ENCODE measurements at regions not wholly inside any gene's neighbourhood (a gene's known extent, or its start where the extent isn't known, plus 50 kb on each side); places are given as distances from the start of the nearest gene placed in this dataset.
A peak's percentile ranks its signal among the peaks of the same experiment; 100 is the strongest.

DNA sequence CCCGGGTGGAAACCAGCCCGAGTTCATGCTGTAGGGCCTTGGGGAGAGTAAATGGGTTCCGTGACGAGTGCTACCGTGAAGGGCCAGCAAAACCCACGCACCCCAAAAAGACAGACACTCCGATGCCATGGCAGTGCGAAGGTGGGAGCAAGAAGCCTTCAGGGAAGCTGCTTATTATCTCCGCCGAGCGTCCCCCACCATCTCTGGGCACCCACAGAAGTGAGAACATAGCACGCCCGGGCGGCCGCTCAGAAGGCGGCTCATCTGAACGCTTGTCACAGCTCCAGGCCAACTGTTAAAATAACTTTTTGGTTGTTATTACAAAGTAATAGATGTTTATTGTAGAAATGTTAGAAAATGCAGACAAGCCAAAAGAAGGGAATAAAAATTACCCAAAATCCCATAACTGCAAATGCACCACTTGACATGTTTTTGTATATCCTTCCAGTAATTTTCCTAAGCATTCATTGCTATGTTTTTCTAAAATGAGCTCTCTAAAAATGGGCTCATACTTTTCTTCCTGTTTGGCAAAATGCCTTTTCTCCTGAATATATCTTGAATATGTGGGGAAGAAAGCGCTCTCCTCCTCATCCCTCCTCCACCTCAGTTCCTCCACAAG lies 234.9 kb downstream of the NPHP4 start:
- Histone ChIP-seq H3K27me3 (no peaks in the 10 kb centered on the region), H3K4me1 (peaks cover 4% of the 10 kb centered on the region), H3K9me3 (ENCODE audit: low read depth) (no peaks in the 10 kb centered on the region), H3F3A (ENCODE audit: low read depth) (no peaks in the 10 kb centered on the region), H3K36me3 (no peaks in the 10 kb centered on the region), H3K9ac (no peak overlapping the region), H3K4me3 (no peak overlapping the region), H3K4me2 (no peak overlapping the region), H3K27ac (no peak overlapping the region), H3K79me2 (ENCODE audit: low read depth) (no peaks in the 10 kb centered on the region), H4K20me1 (ENCODE audit: low read depth) (no peaks in the 10 kb centered on the region), H2AFZ (replicated peaks) (no peak overlapping the region)
- no peak for DNase-seq (ENCODE audit: low spot score)
- TF ChIP-seq EZH2phosphoT487 (IDR thresholded peaks at IDR 0.05) (no peak), EZH2 (IDR thresholded peaks at IDR 0.05) (no peak)
- TF ChIP-seq, protein P1, sequence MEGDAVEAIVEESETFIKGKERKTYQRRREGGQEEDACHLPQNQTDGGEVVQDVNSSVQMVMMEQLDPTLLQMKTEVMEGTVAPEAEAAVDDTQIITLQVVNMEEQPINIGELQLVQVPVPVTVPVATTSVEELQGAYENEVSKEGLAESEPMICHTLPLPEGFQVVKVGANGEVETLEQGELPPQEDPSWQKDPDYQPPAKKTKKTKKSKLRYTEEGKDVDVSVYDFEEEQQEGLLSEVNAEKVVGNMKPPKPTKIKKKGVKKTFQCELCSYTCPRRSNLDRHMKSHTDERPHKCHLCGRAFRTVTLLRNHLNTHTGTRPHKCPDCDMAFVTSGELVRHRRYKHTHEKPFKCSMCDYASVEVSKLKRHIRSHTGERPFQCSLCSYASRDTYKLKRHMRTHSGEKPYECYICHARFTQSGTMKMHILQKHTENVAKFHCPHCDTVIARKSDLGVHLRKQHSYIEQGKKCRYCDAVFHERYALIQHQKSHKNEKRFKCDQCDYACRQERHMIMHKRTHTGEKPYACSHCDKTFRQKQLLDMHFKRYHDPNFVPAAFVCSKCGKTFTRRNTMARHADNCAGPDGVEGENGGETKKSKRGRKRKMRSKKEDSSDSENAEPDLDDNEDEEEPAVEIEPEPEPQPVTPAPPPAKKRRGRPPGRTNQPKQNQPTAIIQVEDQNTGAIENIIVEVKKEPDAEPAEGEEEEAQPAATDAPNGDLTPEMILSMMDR (IDR thresholded peaks at IDR 0.05), result no peak
- Mint-ChIP-seq H3K27me3 (ENCODE audit: insufficient read depth, low read depth) (peaks cover 12% of the 10 kb centered on the region), H3K36me3 (no peaks in the 10 kb centered on the region), H3K9me3 (peaks cover 3% of the 10 kb centered on the region), H3K27ac (peak overlapping the region; percentile 16), H3K4me3 (no peak overlapping the region), H3K4me1 (peaks cover 26% of the 10 kb centered on the region)

DNA sequence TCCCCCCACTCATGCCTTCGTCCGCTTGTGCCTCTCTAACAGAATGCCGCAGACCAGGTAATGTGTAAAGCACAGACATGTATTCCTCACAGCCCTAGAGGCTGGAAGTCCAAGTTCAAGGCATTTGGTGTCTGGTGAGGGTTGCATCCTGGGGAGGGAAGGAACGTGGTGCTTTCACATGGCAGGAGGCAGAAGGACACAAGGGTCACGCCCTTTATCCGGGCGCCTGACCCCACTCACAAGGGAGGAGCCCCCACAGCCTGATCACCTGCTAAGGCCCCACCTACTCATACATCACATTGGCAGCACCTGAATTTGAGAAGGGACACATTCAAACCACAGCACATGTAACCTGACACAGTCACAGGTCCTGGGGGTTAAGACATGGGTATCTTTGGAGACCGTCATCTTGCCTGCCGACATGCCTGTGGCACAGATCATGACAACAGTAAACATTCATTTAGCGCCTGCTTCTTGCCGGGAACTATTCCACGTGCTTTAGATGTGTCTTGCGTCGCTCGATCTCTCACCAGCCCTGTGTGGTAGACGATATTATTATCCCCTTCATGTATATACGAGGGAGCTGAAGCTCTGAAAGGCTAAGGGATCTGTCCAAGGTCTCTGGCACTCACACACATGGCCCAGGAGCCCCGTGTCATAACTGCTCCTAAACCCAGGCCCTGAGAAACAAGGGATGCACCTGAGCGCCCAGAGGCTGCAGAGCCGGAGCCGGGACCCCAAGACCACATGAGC lies 235.6 kb downstream of the NPHP4 start:
- H4K20me1 ChIP-seq (ENCODE audit: low read depth), result no peaks in the 10 kb centered on the region
- H2AFZ ChIP-seq (replicated peaks), result no peak overlapping the region
- no peak overlapping the region for H3K4me2 ChIP-seq
- peak overlapping the region; percentile 38 for H3K27ac Mint-ChIP-seq
- H3K4me1 Mint-ChIP-seq, result peaks cover 33% of the 10 kb centered on the region
- H3K36me3 ChIP-seq, result no peaks in the 10 kb centered on the region
- no peak for DNase-seq (ENCODE audit: low spot score)
- H3K27me3 Mint-ChIP-seq (ENCODE audit: insufficient read depth, low read depth), result peaks cover 12% of the 10 kb centered on the region
- H3F3A ChIP-seq (ENCODE audit: low read depth), result no peaks in the 10 kb centered on the region
- TF ChIP-seq EZH2phosphoT487 (IDR thresholded peaks at IDR 0.05) (no peak), EZH2 (IDR thresholded peaks at IDR 0.05) (no peak)
- TF ChIP-seq, protein P1 (IDR thresholded peaks at IDR 0.05), result no peak
- no peaks in the 10 kb centered on the region for H3K79me2 ChIP-seq (ENCODE audit: low read depth)
- H3K9me3 ChIP-seq (ENCODE audit: low read depth), result no peaks in the 10 kb centered on the region
- no peak overlapping the region for H3K4me3 ChIP-seq
- H3K27me3 ChIP-seq, result no peaks in the 10 kb centered on the region
- no peaks in the 10 kb centered on the region for H3K36me3 Mint-ChIP-seq
- peaks cover 11% of the 10 kb centered on the region for H3K4me1 ChIP-seq
- peaks cover 3% of the 10 kb centered on the region for H3K9me3 Mint-ChIP-seq
- H3K9ac ChIP-seq, result no peak overlapping the region
- no peak overlapping the region for H3K4me3 Mint-ChIP-seq
- H3K27ac ChIP-seq, result no peak overlapping the region

DNA sequence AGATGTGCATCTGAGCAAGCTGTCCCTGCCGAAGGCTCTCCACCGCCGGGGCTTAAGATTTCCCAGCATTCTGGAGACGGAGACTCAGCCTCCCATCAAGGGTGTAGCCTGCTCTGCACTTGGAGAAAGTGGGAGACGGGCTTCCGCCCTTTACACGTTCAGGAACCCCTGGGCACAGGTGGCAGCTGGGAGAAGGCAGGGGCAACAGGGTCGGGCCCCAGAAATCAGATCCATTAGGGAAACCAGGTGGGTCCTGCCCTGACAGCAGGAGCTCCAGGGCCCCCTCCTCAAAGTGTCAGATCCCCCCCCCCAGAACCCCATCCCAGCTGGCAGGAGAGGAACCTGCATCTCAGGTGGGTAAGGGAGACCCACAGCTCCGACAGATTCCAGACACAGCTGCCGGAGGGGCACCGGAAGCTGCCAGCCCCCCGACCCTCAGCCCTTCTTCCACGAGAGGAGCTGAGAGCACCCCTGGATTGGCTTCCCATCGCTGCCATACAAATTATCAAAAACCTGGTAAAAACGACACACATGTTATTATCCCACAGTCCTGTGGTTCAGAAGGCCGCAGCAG lies 236.6 kb downstream of the NPHP4 start:
- Histone ChIP-seq H3K4me2 (no peak overlapping the region), H3K9me3 (ENCODE audit: low read depth) (no peaks in the 10 kb centered on the region), H4K20me1 (ENCODE audit: low read depth) (no peaks in the 10 kb centered on the region), H3K4me1 (peaks cover 14% of the 10 kb centered on the region), H3K27me3 (no peaks in the 10 kb centered on the region), H2AFZ (replicated peaks) (no peak overlapping the region), H3K27ac (no peak overlapping the region), H3K4me3 (no peak overlapping the region), H3K79me2 (ENCODE audit: low read depth) (no peaks in the 10 kb centered on the region), H3F3A (ENCODE audit: low read depth) (no peaks in the 10 kb centered on the region), H3K36me3 (no peaks in the 10 kb centered on the region), H3K9ac (no peak overlapping the region)
- Mint-ChIP-seq H3K4me1 (peaks cover 40% of the 10 kb centered on the region), H3K27me3 (ENCODE audit: insufficient read depth, low read depth) (peaks cover 12% of the 10 kb centered on the region), H3K36me3 (no peaks in the 10 kb centered on the region), H3K9me3 (peaks cover 2% of the 10 kb centered on the region), H3K4me3 (no peak overlapping the region), H3K27ac (no peak overlapping the region)
- DNase-seq (ENCODE audit: low spot score), result no peak
- TF ChIP-seq, protein P1 (IDR thresholded peaks at IDR 0.05), result no peak
- TF ChIP-seq EZH2 (IDR thresholded peaks at IDR 0.05) (no peak), EZH2phosphoT487 (IDR thresholded peaks at IDR 0.05) (no peak)

Measured in neural progenitor cell (in vitro differentiated cells).